SK-N-SH (cell line): ENCODE measurements at regions not wholly inside any gene's neighbourhood (a gene's known extent, or its start where the extent isn't known, plus 50 kb on each side); places are given as distances from the start of the nearest gene placed in this dataset.

Experiments
- CHD2 ChIP-seq: fragments of 150-350 bp; IDR thresholded peaks from 2 replicates; pipeline ENCODE4 v1.6.1; 2018; ENCODE audit warnings: low read length; ENCODE audit not compliant: partially characterized antibody
- EZH2phosphoT487 ChIP-seq: fragments of 200-600 bp; sonication (generic); IDR thresholded peaks from 2 replicates; pipeline ENCODE4 v1.6.1; 2017; ENCODE audit warnings: low read depth, mixed run types, mild to moderate bottlenecking, antibody characterized with exemption, moderate library complexity, borderline replicate concordance
- NFIC ChIP-seq: IDR thresholded peaks from 2 replicates; pipeline ENCODE4 v1.4.0; 2012; ENCODE audit warnings: borderline replicate concordance
- TCF12 ChIP-seq: IDR thresholded peaks from 2 replicates; pipeline ENCODE4 v1.4.0; 2012
- TF ChIP-seq, protein P1 (sequence below): fragments of 200-600 bp; sonication (generic); IDR thresholded peaks from 2 replicates; pipeline ENCODE4 v1.6.1; 2017; ENCODE audit warnings: antibody characterized with exemption, mild to moderate bottlenecking, moderate library complexity
- TF ChIP-seq, protein P2 (sequence below): IDR thresholded peaks from 2 replicates; pipeline ENCODE4 v1.4.0; 2012; ENCODE audit warnings: low read depth, borderline replicate concordance

DNA sequence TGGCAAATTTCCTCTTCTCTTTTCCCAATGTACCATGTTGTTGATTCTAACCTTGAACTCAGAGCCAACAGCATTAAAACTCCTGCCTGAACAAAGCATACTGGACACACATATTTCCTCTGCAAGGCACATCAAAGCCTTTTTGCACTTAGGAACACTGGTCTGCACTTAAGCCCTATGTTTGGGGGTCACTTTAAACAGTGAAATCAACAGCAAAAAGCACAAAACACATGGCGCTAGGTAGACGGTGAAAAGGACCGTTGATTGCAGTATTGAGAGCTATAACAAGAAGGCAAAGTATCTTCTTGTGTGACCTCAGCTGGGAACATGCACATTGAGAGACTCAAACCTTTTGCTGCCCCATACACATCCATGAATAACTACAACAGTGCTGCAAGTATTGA lies 83.9 kb upstream of the SH3BP4 start:
- TF ChIP-seq CHD2 (no peak), EZH2phosphoT487 (no peak), TCF12 (no peak), NFIC (no peak)
- TF ChIP-seq, protein P1, sequence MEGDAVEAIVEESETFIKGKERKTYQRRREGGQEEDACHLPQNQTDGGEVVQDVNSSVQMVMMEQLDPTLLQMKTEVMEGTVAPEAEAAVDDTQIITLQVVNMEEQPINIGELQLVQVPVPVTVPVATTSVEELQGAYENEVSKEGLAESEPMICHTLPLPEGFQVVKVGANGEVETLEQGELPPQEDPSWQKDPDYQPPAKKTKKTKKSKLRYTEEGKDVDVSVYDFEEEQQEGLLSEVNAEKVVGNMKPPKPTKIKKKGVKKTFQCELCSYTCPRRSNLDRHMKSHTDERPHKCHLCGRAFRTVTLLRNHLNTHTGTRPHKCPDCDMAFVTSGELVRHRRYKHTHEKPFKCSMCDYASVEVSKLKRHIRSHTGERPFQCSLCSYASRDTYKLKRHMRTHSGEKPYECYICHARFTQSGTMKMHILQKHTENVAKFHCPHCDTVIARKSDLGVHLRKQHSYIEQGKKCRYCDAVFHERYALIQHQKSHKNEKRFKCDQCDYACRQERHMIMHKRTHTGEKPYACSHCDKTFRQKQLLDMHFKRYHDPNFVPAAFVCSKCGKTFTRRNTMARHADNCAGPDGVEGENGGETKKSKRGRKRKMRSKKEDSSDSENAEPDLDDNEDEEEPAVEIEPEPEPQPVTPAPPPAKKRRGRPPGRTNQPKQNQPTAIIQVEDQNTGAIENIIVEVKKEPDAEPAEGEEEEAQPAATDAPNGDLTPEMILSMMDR: no peak
- TF ChIP-seq, protein P2, sequence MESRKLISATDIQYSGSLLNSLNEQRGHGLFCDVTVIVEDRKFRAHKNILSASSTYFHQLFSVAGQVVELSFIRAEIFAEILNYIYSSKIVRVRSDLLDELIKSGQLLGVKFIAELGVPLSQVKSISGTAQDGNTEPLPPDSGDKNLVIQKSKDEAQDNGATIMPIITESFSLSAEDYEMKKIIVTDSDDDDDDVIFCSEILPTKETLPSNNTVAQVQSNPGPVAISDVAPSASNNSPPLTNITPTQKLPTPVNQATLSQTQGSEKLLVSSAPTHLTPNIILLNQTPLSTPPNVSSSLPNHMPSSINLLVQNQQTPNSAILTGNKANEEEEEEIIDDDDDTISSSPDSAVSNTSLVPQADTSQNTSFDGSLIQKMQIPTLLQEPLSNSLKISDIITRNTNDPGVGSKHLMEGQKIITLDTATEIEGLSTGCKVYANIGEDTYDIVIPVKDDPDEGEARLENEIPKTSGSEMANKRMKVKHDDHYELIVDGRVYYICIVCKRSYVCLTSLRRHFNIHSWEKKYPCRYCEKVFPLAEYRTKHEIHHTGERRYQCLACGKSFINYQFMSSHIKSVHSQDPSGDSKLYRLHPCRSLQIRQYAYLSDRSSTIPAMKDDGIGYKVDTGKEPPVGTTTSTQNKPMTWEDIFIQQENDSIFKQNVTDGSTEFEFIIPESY: no peak
